H1 (cell line): ENCODE measurements at regions not wholly inside any gene's neighbourhood (a gene's known extent, or its start where the extent isn't known, plus 50 kb on each side); places are given as distances from the start of the nearest gene placed in this dataset.

Experiments used
- CTCF ChIA-PET: fragments of 300-600 bp; sonication (Branson Sonifier 250); formaldehyde crosslinking; loops from one replicate; lab custom pipeline; 2021; ENCODE audit not compliant: partially characterized antibody; lab: Charles Lee
- POLR2A ChIA-PET: fragments of 300-600 bp; sonication (Branson Sonifier 250); formaldehyde crosslinking; loops from one replicate; lab custom pipeline; 2021; ENCODE audit warnings: inconsistent platforms; ENCODE audit not compliant: partially characterized antibody; lab: Charles Lee
- DNase-seq, 2 experiments: peaks; one replicate each; pipeline versions ENCODE4 v3.0.0 to v3.0.0-alpha.2; 2010 to 2022; ENCODE audit warnings: low spot score in 2 of 2, low read depth in 1 of 2, mixed read lengths in 1 of 2
- FAIRE-seq: peaks from 2 replicates; lab custom pipeline; 2011; peaks lifted over from hg19 to GRCh38; lab: Jason Lieb, UNC
- H2AFZ ChIP-seq: 2 replicates; pipeline ENCODE4 v1.8.1; 2012; ENCODE audit warnings: low read length, inconsistent platforms
- H2AK5ac ChIP-seq: 2 replicates; pipeline ENCODE4 v1.6.1; 2013; ENCODE audit warnings: low read depth, low read length
- H2BK120ac ChIP-seq: replicated peaks from 2 replicates; pipeline ENCODE3; 2013; ENCODE audit warnings: low read depth, low read length, inconsistent platforms
- H2BK12ac ChIP-seq: 2 replicates; pipeline ENCODE4 v1.6.1; 2013; ENCODE audit warnings: low read depth, low read length
- H2BK15ac ChIP-seq: 2 replicates; pipeline ENCODE4 v1.6.1; 2013; ENCODE audit warnings: low read length
- H2BK20ac ChIP-seq: 2 replicates; pipeline ENCODE4 v1.6.1; 2013; ENCODE audit warnings: low read length
- H2BK5ac ChIP-seq: 2 replicates; pipeline ENCODE4 v1.6.1; 2013; ENCODE audit warnings: low read depth, low read length
- H3K14ac ChIP-seq: 2 replicates; pipeline ENCODE4 v1.6.1; 2013; ENCODE audit warnings: inconsistent platforms; ENCODE audit not compliant: insufficient read length
- H3K18ac ChIP-seq: 2 replicates; pipeline ENCODE4 v1.6.1; 2013; ENCODE audit warnings: low read length; ENCODE audit errors: extremely low read depth
- H3K23ac ChIP-seq: 2 replicates; pipeline ENCODE4 v1.6.1; 2013; ENCODE audit warnings: inconsistent platforms; ENCODE audit not compliant: insufficient read length
- H3K23me2 ChIP-seq: 2 replicates; pipeline ENCODE4 v1.6.1; 2013; ENCODE audit warnings: low read depth, low read length
- H3K27ac ChIP-seq: 2 replicates; pipeline ENCODE4 v1.6.1; 2011; ENCODE audit warnings: low read depth, low read length, inconsistent platforms
- H3K27me3 ChIP-seq, 4 experiments: replicated peaks in 1 of 4; 1 replicate in 1 of 4; 2 replicates in 3 of 4; pipeline versions ENCODE4 v1.6.1 to v1.8.1; 2011 to 2013; ENCODE audit warnings: low read length in 3 of 4, mild to moderate bottlenecking in 3 of 4, inconsistent platforms in 2 of 4, mixed read lengths in 2 of 4, moderate library complexity in 1 of 4; ENCODE audit not compliant: control insufficient read depth in 3 of 4, insufficient read depth in 3 of 4; ENCODE audit errors: extremely low read depth in 1 of 4
- H3K36me3 ChIP-seq, 4 experiments: 2 replicates each; pipeline versions ENCODE4 v1.6.1 to v1.8.1; 2011 to 2013; ENCODE audit warnings: mild to moderate bottlenecking in 4 of 4, low read length in 3 of 4, moderate library complexity in 2 of 4, control low read depth in 1 of 4, inconsistent platforms in 1 of 4; ENCODE audit not compliant: insufficient read depth in 4 of 4, control insufficient read depth in 2 of 4
- H3K4ac ChIP-seq: replicated peaks from 2 replicates; pipeline ENCODE3; 2013; ENCODE audit warnings: low read length, low read depth, mixed read lengths, inconsistent platforms; ENCODE audit not compliant: insufficient read length
- H3K4me1 ChIP-seq, 4 experiments: replicated peaks in 1 of 4; 1 replicate in 1 of 4; 2 replicates in 3 of 4; pipeline versions ENCODE4 v1.6.1 to v1.8.1; 2011 to 2013; ENCODE audit warnings: low read length in 3 of 4, inconsistent platforms in 2 of 4, mixed read lengths in 1 of 4; ENCODE audit not compliant: insufficient read depth in 4 of 4, control insufficient read depth in 3 of 4
- H3K4me2 ChIP-seq, 2 experiments: 2 replicates each; pipeline versions ENCODE4 v1.6.1 to v1.8.1; 2011 to 2013; ENCODE audit warnings: low read depth in 2 of 2, low read length in 2 of 2, control low read depth in 1 of 2, inconsistent platforms in 1 of 2, mild to moderate bottlenecking in 1 of 2; ENCODE audit not compliant: insufficient read depth in 1 of 2
- H3K4me3 ChIP-seq, 4 experiments: fragments of 200-600, 300-600 bp in 1 of 4; sonication (generic), shearing (Covaris generic), sonication (Bioruptor Twin) in 1 of 4; 2 replicates each; pipeline versions ENCODE4 v1.5.1 to v1.8.1; 2011 to 2016; ENCODE audit warnings: low read length in 4 of 4, low read depth in 3 of 4, control low read depth in 2 of 4, inconsistent platforms in 2 of 4, mild to moderate bottlenecking in 2 of 4, mixed read lengths in 1 of 4, moderate library complexity in 1 of 4; ENCODE audit not compliant: insufficient read depth in 2 of 4; ENCODE audit errors: extremely low read depth in 1 of 4
- H3K56ac ChIP-seq: replicated peaks from 2 replicates; pipeline ENCODE3; 2013; ENCODE audit warnings: low read depth, mild to moderate bottlenecking, mixed read lengths, low read length, inconsistent platforms; ENCODE audit not compliant: insufficient read length
- H3K79me1 ChIP-seq: 2 replicates; pipeline ENCODE4 v1.6.1; 2013; ENCODE audit warnings: low read depth, low read length, control low read depth
- H3K79me2 ChIP-seq, 2 experiments: 2 replicates each; pipeline versions ENCODE4 v1.6.1 to v1.8.1; 2012 to 2013; ENCODE audit warnings: low read length in 2 of 2, mild to moderate bottlenecking in 2 of 2, inconsistent platforms in 1 of 2; ENCODE audit not compliant: insufficient read depth in 2 of 2, control insufficient read depth in 1 of 2
- H3K9ac ChIP-seq, 4 experiments: replicated peaks in 1 of 4; 1 replicate in 1 of 4; 2 replicates in 3 of 4; pipeline versions ENCODE4 v1.6.1 to v1.8.1; 2011 to 2013; ENCODE audit warnings: low read depth in 3 of 4, low read length in 3 of 4, control low read depth in 2 of 4, mild to moderate bottlenecking in 2 of 4, moderate library complexity in 2 of 4, inconsistent platforms in 1 of 4; ENCODE audit errors: extremely low read depth in 1 of 4
- H3K9me3 ChIP-seq, 2 experiments: 2 replicates each; pipeline versions ENCODE4 v1.6.1 to v1.8.1; 2012 to 2013; ENCODE audit warnings: mild to moderate bottlenecking in 2 of 2, moderate library complexity in 2 of 2, control low read depth in 1 of 2, inconsistent platforms in 1 of 2, low read depth in 1 of 2, low read length in 1 of 2, mixed read lengths in 1 of 2; ENCODE audit not compliant: insufficient read depth in 2 of 2
- H4K20me1 ChIP-seq, 2 experiments: replicated peaks in 1 of 2; 2 replicates each; pipeline versions ENCODE3 to v1.8.1; 2011 to 2013; ENCODE audit warnings: inconsistent platforms in 2 of 2, low read length in 2 of 2, mild to moderate bottlenecking in 1 of 2; ENCODE audit not compliant: insufficient read depth in 2 of 2, control insufficient read depth in 1 of 2
- H4K5ac ChIP-seq: 2 replicates; pipeline ENCODE4 v1.6.1; 2013; ENCODE audit warnings: low read length, low read depth, mixed read lengths, inconsistent platforms; ENCODE audit not compliant: insufficient read length
- H4K8ac ChIP-seq: 2 replicates; pipeline ENCODE4 v1.8.0; 2013; ENCODE audit warnings: mild to moderate bottlenecking, moderate library complexity, low read length, inconsistent platforms; ENCODE audit not compliant: insufficient read depth; ENCODE audit errors: extremely low read depth
- H4K91ac ChIP-seq: replicated peaks from 2 replicates; pipeline ENCODE3; 2013; ENCODE audit warnings: low read length, mixed read lengths, inconsistent platforms; ENCODE audit not compliant: insufficient read length
- KDM5A ChIP-seq: fragments of 200-600 bp; IDR thresholded peaks from 2 replicates; pipeline ENCODE4 v1.7.1; 2012; ENCODE audit warnings: mild to moderate bottlenecking, low read length, inconsistent platforms, mixed read lengths
- SUZ12 ChIP-seq: fragments of 200-600 bp; sonication (generic); IDR thresholded peaks from 2 replicates; pipeline ENCODE4 v1.6.1; 2012; ENCODE audit warnings: mild to moderate bottlenecking, inconsistent platforms, low read length, moderate library complexity, mixed read lengths
- TCF12 ChIP-seq: IDR thresholded peaks from 2 replicates; pipeline ENCODE4 v1.6.1; 2011; ENCODE audit warnings: low read depth, mild to moderate bottlenecking, low read length
- TF ChIP-seq, protein P1 (sequence below): IDR thresholded peaks from 2 replicates; pipeline ENCODE4 v1.6.1; 2012; ENCODE audit warnings: inconsistent platforms

GRCh38 chr4:23477905-23478304 lies 411.9 kb downstream of the PPARGC1A start:
- Histone ChIP-seq H3K36me3 (no peaks in the 10 kb centered on the region), H2BK12ac (no peak overlapping the region), H3K56ac (no peak overlapping the region), H3K79me1 (no peaks in the 10 kb centered on the region), H2BK120ac (no peak overlapping the region), H3K4ac (no peak overlapping the region), H3K27me3 (no peaks in the 10 kb centered on the region), H2BK15ac (no peak overlapping the region), H3K4me1 (no peaks in the 10 kb centered on the region), H3K27ac (no peak overlapping the region), H2AFZ (no peak overlapping the region), H3K4me2 (no peak overlapping the region), H4K20me1 (no peaks in the 10 kb centered on the region), H3K23ac (no peak overlapping the region), H3K18ac (no peak overlapping the region), H4K8ac (no peak overlapping the region), H2AK5ac (no peak overlapping the region), H4K91ac (no peak overlapping the region), H3K14ac (no peak overlapping the region), H3K4me3 (no peak overlapping the region), H3K9ac (no peak overlapping the region), H2BK20ac (no peak overlapping the region), H3K79me2 (no peaks in the 10 kb centered on the region), H4K5ac (no peak overlapping the region), H2BK5ac (no peak overlapping the region), H3K9me3 (no peaks in the 10 kb centered on the region; a peak in 1 of 4 replicates), H3K23me2 (no peaks in the 10 kb centered on the region)
- FAIRE-seq (no peak), DNase-seq (no peak)
- ChIA-PET CTCF (no interaction called here), POLR2A (no interaction called here)
- TF ChIP-seq TCF12 (no peak), KDM5A (no peak), SUZ12 (no peak)
- TF ChIP-seq, protein P1, sequence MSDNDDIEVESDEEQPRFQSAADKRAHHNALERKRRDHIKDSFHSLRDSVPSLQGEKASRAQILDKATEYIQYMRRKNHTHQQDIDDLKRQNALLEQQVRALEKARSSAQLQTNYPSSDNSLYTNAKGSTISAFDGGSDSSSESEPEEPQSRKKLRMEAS = no peak
